ENCODE measurements at regions not wholly inside any gene's neighbourhood (a gene's known extent, or its start where the extent isn't known, plus 50 kb on each side); places are given as distances from the start of the nearest gene placed in this dataset.

- ChIA-PET POLR2A (ENCODE audit: low non-redundant PET) (no interaction called here), CTCF (no interaction called here)
- TF ChIP-seq, protein P1, sequence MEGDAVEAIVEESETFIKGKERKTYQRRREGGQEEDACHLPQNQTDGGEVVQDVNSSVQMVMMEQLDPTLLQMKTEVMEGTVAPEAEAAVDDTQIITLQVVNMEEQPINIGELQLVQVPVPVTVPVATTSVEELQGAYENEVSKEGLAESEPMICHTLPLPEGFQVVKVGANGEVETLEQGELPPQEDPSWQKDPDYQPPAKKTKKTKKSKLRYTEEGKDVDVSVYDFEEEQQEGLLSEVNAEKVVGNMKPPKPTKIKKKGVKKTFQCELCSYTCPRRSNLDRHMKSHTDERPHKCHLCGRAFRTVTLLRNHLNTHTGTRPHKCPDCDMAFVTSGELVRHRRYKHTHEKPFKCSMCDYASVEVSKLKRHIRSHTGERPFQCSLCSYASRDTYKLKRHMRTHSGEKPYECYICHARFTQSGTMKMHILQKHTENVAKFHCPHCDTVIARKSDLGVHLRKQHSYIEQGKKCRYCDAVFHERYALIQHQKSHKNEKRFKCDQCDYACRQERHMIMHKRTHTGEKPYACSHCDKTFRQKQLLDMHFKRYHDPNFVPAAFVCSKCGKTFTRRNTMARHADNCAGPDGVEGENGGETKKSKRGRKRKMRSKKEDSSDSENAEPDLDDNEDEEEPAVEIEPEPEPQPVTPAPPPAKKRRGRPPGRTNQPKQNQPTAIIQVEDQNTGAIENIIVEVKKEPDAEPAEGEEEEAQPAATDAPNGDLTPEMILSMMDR (conservative IDR thresholded peaks at IDR 0.05; ENCODE audit: low read depth) = no peak
- no peak overlapping the region for H3K27ac ChIP-seq
- DNase-seq (ENCODE audit: low spot score) = no peak
Measured at GRCh38 chr6:92559003-92559402, 860.4 kb downstream of the EPHA7 start.

GRCh38 chr6:92550501-92550900 is 868.9 kb downstream of the EPHA7 start:
- ChIA-PET CTCF (no interaction called here), POLR2A (ENCODE audit: low non-redundant PET) (no interaction called here)
- TF ChIP-seq, protein P1 (conservative IDR thresholded peaks at IDR 0.05; ENCODE audit: low read depth) = no peak
- DNase-seq (ENCODE audit: low spot score) = no peak
- no peak overlapping the region for H3K27ac ChIP-seq

DNA sequence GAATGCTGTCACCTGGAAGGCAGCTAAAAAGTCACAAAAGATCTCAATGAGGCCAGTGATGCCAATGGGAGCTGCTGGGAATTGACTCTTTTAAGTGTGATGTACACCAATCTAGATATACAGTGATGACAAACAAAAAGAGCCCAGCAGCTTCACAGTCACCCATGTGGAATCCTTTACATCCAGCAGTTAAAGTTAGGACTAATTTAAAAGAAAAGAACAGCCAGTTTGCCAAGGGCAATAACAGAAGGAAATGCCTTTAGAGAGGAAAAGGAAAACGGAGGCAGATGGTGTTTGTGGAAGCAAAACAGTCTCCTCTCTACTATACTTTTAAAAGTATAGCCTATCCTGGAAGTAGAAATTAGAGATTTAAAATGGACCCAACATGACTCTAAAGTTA is 873.5 kb downstream of the EPHA7 start:
- H3K27ac ChIP-seq = no peak overlapping the region
- CTCF ChIA-PET = no interaction called here
- TF ChIP-seq, protein P1 (conservative IDR thresholded peaks at IDR 0.05; ENCODE audit: low read depth) = no peak
- POLR2A ChIA-PET (ENCODE audit: low non-redundant PET) = no interaction called here
- DNase-seq (ENCODE audit: low spot score) = no peak

- no peak for DNase-seq (ENCODE audit: low spot score)
- ChIA-PET POLR2A (ENCODE audit: low non-redundant PET) (no interaction called here), CTCF (interaction anchor here (0.6 kb wide), 1 partner anchor 12 kb away, joined by 3 read pairs; no protein-coding TSS in a partner anchor)
- no peak overlapping the region for H3K27ac ChIP-seq
- TF ChIP-seq, protein P1 (conservative IDR thresholded peaks at IDR 0.05; ENCODE audit: low read depth) = no peak
Measured at GRCh38 chr6:92541448-92542060, 877.8 kb downstream of the EPHA7 start.

DNA sequence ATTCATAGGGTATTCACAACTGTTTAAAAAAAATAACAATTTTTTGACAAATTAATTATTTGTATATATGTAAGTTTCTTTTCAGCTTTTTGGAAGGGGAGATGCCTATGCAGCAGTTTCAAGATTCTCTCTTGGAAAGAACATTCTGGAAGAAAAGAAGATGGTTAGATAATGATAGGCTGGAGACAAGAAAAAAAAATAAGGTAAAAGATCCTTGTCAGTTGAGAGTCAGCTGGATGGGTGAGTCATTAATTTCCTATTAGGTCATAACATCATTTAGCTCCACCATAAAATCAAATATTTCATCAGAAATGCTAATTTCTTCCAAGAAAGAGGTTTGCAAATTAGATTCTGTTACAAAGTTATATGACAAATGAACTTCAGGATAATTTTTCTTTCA is 880.4 kb downstream of the EPHA7 start:
- TF ChIP-seq, protein P1 (conservative IDR thresholded peaks at IDR 0.05; ENCODE audit: low read depth) = no peak
- ChIA-PET POLR2A (ENCODE audit: low non-redundant PET) (no interaction called here), CTCF (interaction anchor here (1.1 kb wide), 1 partner anchor 94 kb away, joined by 4 read pairs; no protein-coding TSS in a partner anchor)
- peak; percentile 3 for DNase-seq (ENCODE audit: low spot score)
- H3K27ac ChIP-seq = no peak overlapping the region

DNA sequence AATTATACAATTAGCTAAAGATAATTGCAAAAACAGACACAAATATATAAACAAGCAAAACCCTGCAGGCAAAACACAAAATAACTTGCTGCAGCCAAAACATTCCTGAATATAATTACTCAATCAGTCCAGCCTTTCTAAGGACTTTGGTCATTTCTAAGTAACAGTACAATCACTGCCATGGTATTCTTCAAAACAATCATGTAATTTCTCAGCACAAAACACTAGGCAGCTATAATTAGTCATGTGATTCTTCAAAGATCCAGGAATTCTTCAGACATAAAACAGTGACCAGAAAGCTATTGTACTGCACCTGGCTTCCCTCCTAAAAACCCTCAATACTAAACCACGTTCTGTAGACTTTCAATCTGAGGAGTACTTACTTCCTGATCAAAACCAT is 881.1 kb downstream of the EPHA7 start:
- DNase-seq (ENCODE audit: low spot score) = peak; percentile 11
- TF ChIP-seq, protein P1 (conservative IDR thresholded peaks at IDR 0.05; ENCODE audit: low read depth) = no peak
- CTCF ChIA-PET = interaction anchor here (1.1 kb wide), 1 partner anchor 94 kb away, joined by 4 read pairs; no protein-coding TSS in a partner anchor
- POLR2A ChIA-PET (ENCODE audit: low non-redundant PET) = no interaction called here
- H3K27ac ChIP-seq = no peak overlapping the region
